Coronary artery (tissue), 2 donors: ENCODE measurements at regions not wholly inside any gene's neighbourhood (a gene's known extent, or its start where the extent isn't known, plus 50 kb on each side); places are given as distances from the start of the nearest gene placed in this dataset.

Experiments used
- DNase-seq: peaks from one replicate; pipeline ENCODE4 v3.0.0-alpha.2; 2017; ENCODE audit warnings: low spot score
- H3K27ac ChIP-seq, 2 donors: fragments of 200-600 bp; sonication (generic); one replicate each; pipeline ENCODE4 v1.5.1; 2016 to 2019
- H3K4me3 ChIP-seq: fragments of 200-600 bp; sonication (generic); 2 replicates; pipeline ENCODE4 v1.5.1; 2016; ENCODE audit warnings: mild to moderate bottlenecking, moderate library complexity
- CTCF ChIP-seq: fragments of 200-600 bp; sonication (generic); IDR thresholded peaks from one replicate; pipeline ENCODE4 v1.5.1; 2019; ENCODE audit warnings: antibody characterized with exemption

GRCh38 chr10:30784897-30785605 lies 155.5 kb upstream of the LYZL2 start:
- H3K27ac ChIP-seq: peak overlapping the region; percentile 93 to 99
- no peak for TF ChIP-seq CTCF
- H3K4me3 ChIP-seq: peak overlapping the region; percentile 82
- DNase-seq: peak; percentile 94

- Histone ChIP-seq H3K27ac (peak overlapping the region; percentile 97 to 99), H3K4me3 (peak overlapping the region; percentile 82)
- no peak for DNase-seq
- TF ChIP-seq CTCF: no peak
These were observed 155.0 kb upstream of the LYZL2 start for GRCh38 chr10:30784524-30784896.

- peak; percentile 89 for TF ChIP-seq CTCF
- DNase-seq: peak; percentile 91
- Histone ChIP-seq H3K27ac (peak overlapping the region; percentile 97 to 99), H3K4me3 (peak overlapping the region; percentile 82)
These were observed 154.5 kb upstream of the LYZL2 start for GRCh38 chr10:30783939-30784501.

GRCh38 chr10:30782537-30783461 lies 153.2 kb upstream of the LYZL2 start:
- DNase-seq: no peak
- TF ChIP-seq CTCF: no peak
- Histone ChIP-seq H3K4me3 (no peak overlapping the region), H3K27ac (peak overlapping the region; percentile 97 to 99)

GRCh38 chr10:30782157-30782536 lies 152.6 kb upstream of the LYZL2 start:
- TF ChIP-seq CTCF: no peak
- peak overlapping the region in 1 of 2 donors; percentile 97 for H3K27ac ChIP-seq
- no peak overlapping the region for H3K4me3 ChIP-seq
- no peak for DNase-seq

- Histone ChIP-seq H3K27ac (no peak overlapping the region), H3K4me3 (no peak overlapping the region)
- no peak for TF ChIP-seq CTCF
- no peak for DNase-seq
These were observed 152.1 kb upstream of the LYZL2 start for GRCh38 chr10:30781670-30782121.
